ENCODE measurements at regions not wholly inside any gene's neighbourhood (a gene's known extent, or its start where the extent isn't known, plus 50 kb on each side); places are given as distances from the start of the nearest gene placed in this dataset.
"Not testable (repeated sequence)": the region's sequence is repeated elsewhere in the genome, so short reads cannot be mapped to it uniquely, and the experiment has no call there.

GRCh38 chr11:134841972-134842371, 429.9 kb upstream of the B3GAT1 start:
- Mint-ChIP-seq H3K9me3 (no peaks in the 10 kb centered on the region), H3K4me3 (no peak overlapping the region), H3K4me1 (ENCODE audit: unreplicated experiment) (peaks cover 5% of the 10 kb centered on the region), H3K36me3 (no peaks in the 10 kb centered on the region), H3K27me3 (peaks cover 40% of the 10 kb centered on the region), H3K27ac (no peak overlapping the region)
- no peak for DNase-seq (ENCODE audit: extremely low spot score, unreplicated experiment)
- no peak for TF ChIP-seq CTCF (conservative IDR thresholded peaks at IDR 0.05)

- H3K27me3 Mint-ChIP-seq = peaks cover 40% of the 10 kb centered on the region
- H3K4me1 Mint-ChIP-seq (ENCODE audit: unreplicated experiment) = peaks cover 2% of the 10 kb centered on the region
- H3K27ac Mint-ChIP-seq = no peak overlapping the region
- no peak overlapping the region for H3K4me3 Mint-ChIP-seq
- no peaks in the 10 kb centered on the region for H3K36me3 Mint-ChIP-seq
- H3K9me3 Mint-ChIP-seq = no peaks in the 10 kb centered on the region
- DNase-seq (ENCODE audit: extremely low spot score, unreplicated experiment) = no peak
- TF ChIP-seq CTCF (conservative IDR thresholded peaks at IDR 0.05) = no peak
Measured at GRCh38 chr11:134841411-134841810, 429.4 kb upstream of the B3GAT1 start.

- Mint-ChIP-seq H3K36me3 (no peaks in the 10 kb centered on the region), H3K4me3 (no peak overlapping the region), H3K9me3 (no peaks in the 10 kb centered on the region), H3K4me1 (ENCODE audit: unreplicated experiment) (no peaks in the 10 kb centered on the region), H3K27me3 (peaks cover 40% of the 10 kb centered on the region), H3K27ac (no peak overlapping the region)
- no peak for DNase-seq (ENCODE audit: extremely low spot score, unreplicated experiment)
- no peak for TF ChIP-seq CTCF (conservative IDR thresholded peaks at IDR 0.05)
Measured at GRCh38 chr11:134840945-134841344, 428.9 kb upstream of the B3GAT1 start.

GRCh38 chr11:134840165-134840564, 428.1 kb upstream of the B3GAT1 start:
- H3K9me3 Mint-ChIP-seq; H3K4me3 Mint-ChIP-seq; DNase-seq (ENCODE audit: extremely low spot score, unreplicated experiment); H3K27ac Mint-ChIP-seq; H3K36me3 Mint-ChIP-seq; H3K4me1 Mint-ChIP-seq (ENCODE audit: unreplicated experiment): not testable (repeated sequence)
- H3K27me3 Mint-ChIP-seq = peaks cover 37% of the 10 kb centered on the region

- Mint-ChIP-seq H3K36me3 (no peaks in the 10 kb centered on the region), H3K9me3 (peaks cover 5% of the 10 kb centered on the region), H3K27ac (no peak overlapping the region), H3K27me3 (peaks cover 39% of the 10 kb centered on the region), H3K4me3 (no peak overlapping the region), H3K4me1 (ENCODE audit: unreplicated experiment) (no peaks in the 10 kb centered on the region)
- DNase-seq (ENCODE audit: extremely low spot score, unreplicated experiment) = peak; percentile 18
- no peak for TF ChIP-seq CTCF (conservative IDR thresholded peaks at IDR 0.05)
Measured at GRCh38 chr11:134838708-134839107, 426.7 kb upstream of the B3GAT1 start.

GRCh38 chr11:134837887-134838232, 425.8 kb upstream of the B3GAT1 start:
- peak; percentile 58 for DNase-seq (ENCODE audit: extremely low spot score, unreplicated experiment)
- Mint-ChIP-seq H3K36me3 (no peaks in the 10 kb centered on the region), H3K27me3 (peaks cover 39% of the 10 kb centered on the region), H3K4me1 (ENCODE audit: unreplicated experiment) (no peaks in the 10 kb centered on the region), H3K4me3 (no peak overlapping the region), H3K9me3 (peaks cover 5% of the 10 kb centered on the region), H3K27ac (no peak overlapping the region)
- no peak for TF ChIP-seq CTCF (conservative IDR thresholded peaks at IDR 0.05)

Data from type B pancreatic cell (in vitro differentiated cells).